Superior temporal gyrus (tissue), 1 donor: ENCODE measurements at regions not wholly inside any gene's neighbourhood (a gene's known extent, or its start where the extent isn't known, plus 50 kb on each side); places are given as distances from the start of the nearest gene placed in this dataset.

Source experiments
- DNase-seq: peaks from one replicate; pipeline ENCODE4 v3.0.0-alpha.2; 2016; ENCODE audit errors: extremely low spot score

- DNase-seq, result no peak
Observed at GRCh38 chr2:237170020-237170419, 84.3 kb downstream of the COPS8 start.

DNA sequence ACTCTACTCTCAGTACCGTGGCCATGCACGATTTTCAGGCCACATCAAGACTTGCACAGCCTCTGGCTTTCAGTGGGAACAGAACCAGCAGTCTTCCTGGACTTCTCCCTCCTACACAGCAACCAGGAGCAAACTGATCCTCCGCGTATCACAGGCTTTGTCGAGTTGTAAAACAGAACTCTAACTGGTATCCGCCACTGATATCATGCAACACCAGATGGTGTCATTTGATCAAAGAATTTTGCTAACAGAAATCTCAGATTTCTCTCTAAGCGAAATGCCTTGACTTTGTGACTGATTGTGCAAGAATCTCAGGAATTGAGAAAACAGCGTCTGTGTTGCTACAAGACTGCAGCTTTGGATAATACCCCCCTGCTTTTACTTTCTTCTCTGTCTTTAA, 85.7 kb downstream of the COPS8 start:
- peak; percentile 41 for DNase-seq

- no peak for DNase-seq
Observed at GRCh38 chr2:237171881-237172280, 86.2 kb downstream of the COPS8 start.

DNA sequence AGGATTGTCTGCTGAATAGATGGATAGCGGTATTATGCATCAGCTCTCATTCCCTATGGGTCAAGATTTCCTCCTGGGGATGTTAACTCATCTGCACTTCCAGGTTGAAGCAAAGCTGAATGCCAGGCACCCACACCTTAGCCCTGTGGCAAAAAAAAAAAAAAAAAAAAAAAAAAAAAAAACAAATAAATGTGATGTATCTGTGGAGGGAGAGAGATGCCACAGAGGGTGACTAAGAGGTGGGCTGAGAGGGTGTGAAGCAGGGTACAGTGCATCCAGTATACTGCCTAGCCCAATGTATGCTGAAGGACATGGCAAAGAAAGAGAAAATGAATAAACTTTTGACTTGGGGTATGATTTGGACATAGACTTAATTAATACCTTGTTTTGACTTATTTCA, 91.4 kb downstream of the COPS8 start:
- no peak for DNase-seq

GRCh38 chr2:237177986-237178385, 92.3 kb downstream of the COPS8 start:
- DNase-seq, result no peak

- no peak for DNase-seq
Observed at GRCh38 chr2:237178396-237178795, 92.7 kb downstream of the COPS8 start.

DNA sequence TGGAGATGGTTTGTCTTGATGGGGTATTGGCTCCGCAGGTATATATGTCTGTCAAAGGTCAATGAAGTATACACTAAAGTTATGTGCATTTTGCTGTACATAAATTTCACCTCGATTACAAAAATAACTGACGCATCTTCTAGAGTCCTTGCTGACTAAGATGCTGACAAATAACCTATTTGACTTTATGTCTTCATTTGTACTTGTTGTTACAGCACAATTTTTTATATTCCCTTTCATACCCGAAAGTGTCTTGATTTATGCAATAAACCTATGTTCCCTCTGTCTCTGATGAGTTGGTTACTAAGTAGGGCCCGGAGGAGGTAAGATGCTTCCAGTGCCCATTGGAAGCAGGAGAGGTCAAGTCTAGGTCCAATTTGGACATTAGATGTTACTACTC, 93.5 kb downstream of the COPS8 start:
- no peak for DNase-seq

DNA sequence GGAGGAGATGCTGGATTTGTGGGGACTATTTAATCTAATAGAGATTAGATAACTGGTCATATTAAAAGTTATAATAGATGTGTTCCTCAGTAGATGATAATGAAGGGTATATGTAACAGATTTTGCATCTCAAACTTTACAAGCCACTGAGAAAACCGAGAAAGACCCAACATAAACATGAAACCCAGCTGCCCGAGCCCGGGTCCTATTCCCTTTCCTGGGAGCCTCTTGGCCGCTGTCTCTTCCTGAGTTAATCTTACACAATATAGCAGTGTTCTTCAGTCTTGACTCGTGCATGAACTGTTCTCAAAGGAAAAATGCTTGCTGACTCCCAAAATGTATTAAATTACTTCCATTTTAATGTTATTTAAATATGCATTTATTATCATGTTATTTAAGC, 94.5 kb downstream of the COPS8 start:
- DNase-seq, result no peak

DNA sequence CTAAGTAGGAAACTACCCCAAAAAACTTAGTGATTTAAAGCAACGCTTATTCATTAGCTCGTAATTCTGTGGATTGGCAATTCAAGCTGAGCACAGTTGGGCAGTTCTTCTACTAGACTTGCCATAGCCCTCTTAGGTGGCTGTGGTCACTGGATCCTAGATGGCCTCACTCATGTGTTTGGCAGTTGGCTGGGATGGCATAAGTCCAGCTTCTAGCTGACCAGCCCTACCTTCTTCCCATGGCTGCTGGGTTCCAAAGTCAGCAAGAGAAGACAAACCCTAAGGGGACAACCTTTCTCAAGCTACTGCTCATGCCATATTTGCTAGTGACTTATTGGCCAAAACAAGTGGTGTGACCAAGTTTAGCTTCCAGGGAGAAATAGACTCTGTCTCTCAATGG, 95.3 kb downstream of the COPS8 start:
- DNase-seq, result no peak

DNA sequence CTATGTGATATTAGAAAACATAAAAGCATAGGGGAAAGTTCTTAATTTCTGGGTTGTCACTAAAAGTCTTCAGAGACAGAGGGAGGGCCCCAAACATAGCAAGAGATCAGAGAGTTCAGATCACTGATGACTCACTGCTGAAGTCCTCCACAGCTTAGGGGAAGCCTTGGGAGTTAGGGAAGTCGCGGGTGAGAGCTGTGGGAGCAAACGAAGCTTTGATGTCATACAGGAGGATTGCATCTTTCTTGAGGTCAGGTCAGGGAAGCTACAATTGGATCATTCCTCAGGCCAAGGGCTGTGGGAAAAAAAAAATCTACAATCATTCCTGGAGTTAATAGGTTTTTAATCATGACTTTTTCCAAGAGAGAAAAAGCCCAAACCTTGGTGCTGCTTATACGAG, 96.2 kb downstream of the COPS8 start:
- no peak for DNase-seq

DNA sequence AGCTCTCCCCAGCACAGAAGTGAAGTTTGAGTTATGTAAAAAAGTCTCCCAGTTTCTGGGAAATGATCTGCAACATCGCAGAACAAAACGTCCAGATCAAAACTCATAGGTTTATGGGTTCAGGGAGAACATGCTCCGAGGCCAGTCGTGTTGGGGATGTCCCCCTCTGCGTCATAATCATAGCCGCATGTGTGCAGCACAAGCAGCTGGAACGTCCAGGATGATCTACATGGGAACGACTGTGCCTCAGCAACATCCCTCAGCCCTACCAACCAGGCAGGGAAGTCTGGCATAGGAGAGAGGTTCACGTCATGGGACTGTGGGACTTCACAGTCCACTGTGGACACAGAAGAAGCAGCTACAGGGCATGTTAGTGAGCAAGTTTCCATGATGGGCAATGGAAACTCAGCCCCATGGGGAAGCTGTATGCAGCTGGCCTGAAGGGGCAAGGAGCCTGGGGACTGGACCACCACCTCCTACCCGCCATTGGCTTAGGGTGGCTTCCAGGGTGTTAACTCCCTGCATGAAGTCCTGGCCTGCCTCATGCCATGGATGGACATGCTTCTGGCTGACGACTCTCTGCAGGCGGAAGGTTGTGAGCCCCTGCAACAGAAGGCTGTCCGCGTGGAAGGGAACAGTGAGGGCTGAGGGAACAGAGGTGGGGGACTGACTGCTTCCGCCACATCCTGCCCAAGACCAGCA, 96.9 kb downstream of the COPS8 start:
- no peak for DNase-seq

DNA sequence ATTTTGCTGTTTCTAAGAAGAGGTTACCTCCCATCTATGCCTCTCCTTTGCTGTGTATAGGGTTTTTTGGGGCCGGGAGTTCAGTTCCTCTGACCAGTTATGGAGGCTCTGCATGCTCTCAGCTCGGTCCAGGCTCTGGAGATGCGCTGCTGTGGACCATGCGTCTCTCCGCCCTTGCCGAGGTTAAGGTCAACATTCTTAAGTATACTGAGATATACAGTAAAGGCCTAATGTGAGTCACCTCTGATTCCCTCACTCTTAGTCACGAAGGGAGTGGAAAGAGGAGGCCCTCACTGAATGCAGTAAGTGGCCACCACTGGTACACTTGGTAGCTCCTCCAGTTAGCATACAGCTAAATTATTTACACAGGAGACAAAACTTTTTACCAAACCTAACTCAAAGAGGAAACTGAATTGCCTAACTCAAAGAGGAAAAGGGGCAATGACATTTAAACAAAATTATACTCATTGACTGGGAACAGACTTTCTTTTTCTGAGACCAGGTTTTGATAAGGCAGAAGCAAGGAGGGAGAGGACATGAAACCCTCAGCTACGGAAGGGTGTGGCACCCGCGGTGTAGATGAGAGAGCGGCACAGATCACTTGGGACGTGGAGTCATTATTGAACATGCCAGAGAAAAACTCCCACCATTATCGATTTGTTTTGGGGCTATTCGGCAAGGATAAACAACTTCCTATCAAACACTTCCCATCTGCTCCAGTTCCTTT, 98.7 kb downstream of the COPS8 start:
- DNase-seq, result no peak

DNA sequence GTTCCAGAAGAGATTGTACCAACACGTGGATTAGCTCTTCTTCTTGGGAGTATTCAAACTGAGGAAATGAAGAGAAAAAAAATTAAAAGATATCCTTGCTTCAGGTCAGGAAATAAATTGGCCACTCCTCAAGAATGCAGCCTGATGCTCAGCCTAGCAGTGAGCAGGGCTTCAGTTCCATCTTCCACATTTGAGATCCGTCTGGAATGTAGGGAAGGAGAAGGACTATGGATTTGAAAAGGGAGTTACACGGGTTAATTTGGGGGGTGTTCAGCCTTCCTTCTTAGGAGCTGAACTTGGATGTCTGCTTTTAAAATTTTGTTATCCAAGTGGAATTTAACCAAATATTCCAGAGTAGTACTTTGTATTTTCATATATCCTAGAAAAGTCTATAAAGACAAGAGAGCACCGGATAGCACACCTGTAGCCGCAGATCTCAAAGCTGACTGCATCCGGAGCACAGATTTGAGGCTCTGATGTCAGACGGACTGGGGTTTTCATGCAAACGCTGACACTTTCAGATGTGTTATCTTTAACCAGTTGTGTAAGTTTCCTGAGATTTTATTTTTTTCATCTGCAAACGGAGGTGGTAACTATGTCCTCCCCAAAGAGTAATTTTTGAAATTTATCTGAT, 99.3 kb downstream of the COPS8 start:
- DNase-seq, result no peak

DNA sequence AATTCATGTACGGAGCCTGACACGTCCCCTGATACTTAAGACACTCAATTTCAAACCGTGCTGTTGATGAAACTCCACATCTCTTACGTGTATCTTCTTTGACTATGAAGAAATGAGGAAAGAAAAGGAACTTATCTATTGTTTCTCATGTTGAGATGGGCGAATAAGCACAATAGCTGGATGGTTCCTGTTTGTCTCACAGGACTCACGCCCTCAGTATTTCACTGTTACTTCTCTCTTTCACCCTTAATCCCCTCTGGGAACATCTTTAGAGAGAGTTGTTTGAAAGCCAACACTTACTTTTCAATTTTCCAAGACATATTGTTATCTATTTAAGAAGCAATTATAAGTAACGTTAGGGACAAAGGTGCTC, 99.8 kb downstream of the COPS8 start:
- no peak for DNase-seq

DNA sequence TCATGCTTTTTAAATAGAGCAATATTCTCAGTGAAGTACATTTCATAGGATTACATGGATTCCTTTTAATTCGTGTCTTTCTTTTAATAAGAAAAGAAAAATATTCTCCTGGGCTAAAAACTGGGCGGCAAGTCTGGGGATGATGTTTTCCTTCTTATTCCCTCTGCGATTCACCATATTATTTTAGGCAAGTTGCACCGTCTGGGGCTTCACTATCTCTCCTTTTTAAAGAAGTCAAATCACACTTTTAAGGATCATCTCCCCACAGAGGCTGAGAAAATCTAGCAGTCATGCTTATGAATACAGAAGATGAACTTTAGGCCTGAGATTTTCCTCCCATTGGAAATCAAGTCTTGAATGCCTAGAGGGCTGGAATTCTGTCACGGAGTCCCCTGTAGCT, 104.1 kb downstream of the COPS8 start:
- no peak for DNase-seq

DNA sequence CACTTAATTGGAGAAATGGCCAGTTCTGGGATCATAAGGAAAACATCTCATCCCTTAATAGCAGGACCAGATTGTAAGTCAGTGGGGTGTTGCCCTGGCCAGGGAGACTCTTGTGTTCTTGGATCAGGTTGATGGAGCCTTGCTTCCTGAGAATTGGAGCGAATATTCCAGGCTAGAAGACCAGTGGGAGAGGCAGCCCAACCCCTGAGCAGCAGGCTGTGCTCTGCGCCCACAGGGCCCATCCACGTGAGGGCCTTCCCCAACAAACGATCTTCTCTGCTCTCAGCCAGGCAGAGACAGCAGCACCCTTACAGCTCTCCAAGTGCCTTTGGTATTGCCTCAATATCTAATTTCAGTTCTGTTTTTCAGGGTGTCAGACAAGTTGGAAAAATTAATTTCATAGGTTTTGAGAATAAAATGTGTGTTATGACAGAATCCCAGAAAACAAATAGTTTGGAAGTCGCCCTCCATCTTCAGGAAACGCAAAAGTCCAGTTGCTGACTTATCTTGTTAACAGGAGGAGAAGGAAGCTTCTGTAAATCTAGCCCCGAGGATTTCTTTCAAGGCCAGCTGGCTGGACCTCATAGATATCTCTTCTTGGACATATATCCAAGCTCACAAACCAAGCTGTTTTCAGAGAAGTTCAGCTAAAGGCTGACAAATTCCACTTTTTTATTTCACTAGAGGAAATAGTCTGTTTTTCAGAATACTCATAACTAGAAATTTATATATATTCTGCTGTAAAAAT, 105.5 kb downstream of the COPS8 start:
- DNase-seq, result no peak

DNA sequence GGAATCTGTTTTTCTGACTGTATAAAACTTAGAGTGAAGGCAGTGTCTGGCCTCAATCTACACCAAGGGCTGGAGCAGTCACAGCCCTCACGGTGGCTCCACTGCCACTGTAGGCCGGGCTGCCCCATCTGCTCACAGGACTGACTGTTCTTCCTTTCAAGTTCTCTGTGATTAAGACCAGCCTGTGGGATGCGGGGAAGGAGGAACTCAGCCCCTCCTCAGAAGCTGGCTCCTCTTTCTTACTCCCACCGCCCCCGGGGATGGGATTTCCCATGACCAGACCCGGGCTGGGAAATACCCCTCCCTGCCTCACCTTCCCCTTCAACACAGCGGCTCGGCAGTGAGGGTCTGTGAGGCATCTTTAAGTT, 106.0 kb downstream of the COPS8 start:
- DNase-seq, result no peak

GRCh38 chr2:237192881-237193280, 107.2 kb downstream of the COPS8 start:
- no peak for DNase-seq

DNA sequence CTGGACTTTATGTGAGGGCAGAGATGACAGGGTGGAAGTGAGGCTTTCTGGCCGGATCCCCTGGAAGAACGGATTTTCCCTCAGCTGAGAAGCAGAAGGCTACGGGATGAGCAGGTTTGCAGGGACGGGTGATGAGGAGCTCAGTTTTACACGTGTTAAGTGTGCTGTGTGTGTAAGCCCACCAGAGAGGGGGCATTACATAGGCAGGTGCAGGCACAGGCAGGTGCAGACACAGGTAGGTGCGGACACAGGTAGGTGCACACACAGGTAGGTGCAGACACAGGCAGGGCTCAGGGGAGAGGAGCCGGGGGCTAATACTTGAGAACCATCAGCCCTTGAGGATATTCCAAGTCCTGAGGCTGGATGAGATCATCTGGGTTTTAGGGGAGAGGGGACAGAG, 107.7 kb downstream of the COPS8 start:
- DNase-seq, result no peak

DNA sequence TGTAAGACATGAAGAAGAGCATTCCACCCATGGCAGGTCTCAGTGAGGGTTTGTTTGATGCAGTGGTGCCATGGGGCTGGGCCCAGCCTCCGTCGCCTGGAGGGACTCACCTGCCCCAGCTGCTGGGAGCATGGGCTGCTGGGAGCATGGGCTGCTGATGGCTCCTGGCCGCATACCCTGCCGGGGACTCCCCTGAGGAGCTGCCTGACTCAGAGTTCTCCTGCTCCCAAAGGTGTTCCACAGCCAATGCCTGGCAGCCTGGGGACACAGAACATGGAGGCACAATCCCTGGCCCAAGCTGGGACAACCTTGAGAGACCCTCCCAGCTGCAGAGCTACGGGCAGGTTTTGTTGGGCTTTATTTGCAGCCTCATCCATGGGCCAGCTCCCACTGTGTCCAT, 108.4 kb downstream of the COPS8 start:
- DNase-seq, result no peak

DNA sequence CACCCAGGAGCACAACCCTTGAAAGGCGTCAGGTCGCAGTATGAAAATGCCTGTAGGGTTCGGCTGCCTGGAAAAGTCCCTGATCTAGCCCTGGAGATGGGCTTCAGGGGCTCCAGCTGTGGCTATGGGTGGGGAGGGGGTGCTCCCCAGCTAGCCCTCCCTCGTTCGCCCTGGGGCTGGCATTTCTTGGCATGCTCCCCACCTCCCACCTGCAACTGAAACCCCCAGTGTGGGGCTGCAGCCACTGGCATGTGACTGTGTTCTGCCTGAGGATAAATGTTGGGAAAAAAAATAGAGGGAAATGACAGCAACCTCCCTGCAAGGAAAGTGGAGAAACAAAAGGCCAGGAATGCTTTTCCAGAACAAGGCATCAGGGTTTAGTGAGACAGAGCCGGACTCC, 109.2 kb downstream of the COPS8 start:
- DNase-seq, result no peak

- no peak for DNase-seq
Observed at GRCh38 chr2:237195396-237196120, 109.9 kb downstream of the COPS8 start.
